ENCODE measurements at regions not wholly inside any gene's neighbourhood (a gene's known extent, or its start where the extent isn't known, plus 50 kb on each side); places are given as distances from the start of the nearest gene placed in this dataset.

DNA sequence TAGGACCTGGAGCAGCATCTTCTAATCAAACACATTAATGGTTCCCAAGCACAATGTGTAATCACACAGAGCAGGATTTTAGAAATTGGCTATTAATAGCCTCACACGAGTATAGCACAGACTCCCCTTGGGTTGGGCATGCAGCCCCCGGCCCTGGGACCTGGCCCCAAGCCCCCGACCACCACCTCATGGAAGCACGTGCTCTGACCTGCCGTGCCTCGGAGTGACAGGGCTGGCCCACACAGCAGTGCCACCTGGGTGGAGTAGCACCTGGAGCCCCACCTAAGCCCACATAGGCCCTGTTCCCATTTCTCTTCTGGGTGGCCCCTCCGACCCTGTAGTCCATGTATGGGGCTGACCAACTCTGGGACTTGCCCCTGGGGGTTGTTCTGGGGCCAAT, 171.8 kb downstream of the TTLL2 start:
- DNase-seq: no peak

DNA sequence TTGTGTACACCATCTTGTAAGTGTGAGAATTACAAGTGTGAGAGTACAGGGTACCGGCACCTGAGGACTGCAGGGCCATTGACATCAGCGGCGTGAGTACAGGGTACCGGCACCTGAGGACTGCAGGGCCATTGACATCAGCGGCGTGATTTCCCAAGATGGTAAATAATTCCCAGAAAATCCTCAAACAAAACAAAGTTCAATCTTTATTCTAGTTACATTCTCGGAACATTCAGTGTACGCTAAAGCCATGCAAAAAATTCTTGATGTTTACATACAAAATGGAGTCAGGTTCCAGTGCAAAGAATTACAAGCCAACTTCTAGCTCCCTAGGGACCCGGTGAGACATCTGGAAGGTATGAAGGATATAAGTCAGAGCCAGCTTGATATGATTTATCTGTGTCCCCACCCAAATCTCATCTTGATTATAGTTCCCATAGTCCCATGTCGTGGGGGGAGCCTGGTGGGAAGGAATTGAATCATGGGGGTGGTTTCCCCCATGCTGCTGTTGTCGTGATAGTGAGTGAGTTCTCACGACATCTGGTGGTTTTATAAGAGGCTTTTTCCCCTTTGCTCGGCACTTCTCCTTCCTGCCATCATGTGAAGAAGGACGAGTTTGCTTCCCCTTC, 172.7 kb downstream of the TTLL2 start:
- no peak for DNase-seq

DNA sequence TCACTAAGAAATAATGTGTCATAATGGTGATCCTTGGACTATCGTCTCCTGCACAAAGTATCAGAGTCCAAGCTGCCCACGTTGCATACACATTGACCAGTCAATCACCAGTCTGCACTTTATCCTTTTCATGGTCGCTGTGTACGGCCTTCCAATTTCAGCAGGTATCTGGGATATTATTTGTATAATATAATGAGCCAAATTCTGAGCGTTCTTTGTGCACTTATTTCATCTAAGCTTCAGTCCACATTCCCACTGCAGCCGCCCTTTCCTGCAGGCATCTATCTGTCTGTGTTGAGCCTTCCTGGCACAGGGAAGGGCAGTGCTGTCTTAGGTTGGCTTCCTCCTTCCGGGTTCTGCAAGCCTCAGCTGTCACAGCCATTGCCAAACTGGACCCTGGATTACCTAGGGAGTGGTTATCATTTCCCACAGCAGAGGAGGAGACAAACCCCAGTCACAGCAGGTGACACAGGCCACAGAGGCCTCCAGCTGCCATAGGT, 174.3 kb downstream of the TTLL2 start:
- no peak for DNase-seq

DNA sequence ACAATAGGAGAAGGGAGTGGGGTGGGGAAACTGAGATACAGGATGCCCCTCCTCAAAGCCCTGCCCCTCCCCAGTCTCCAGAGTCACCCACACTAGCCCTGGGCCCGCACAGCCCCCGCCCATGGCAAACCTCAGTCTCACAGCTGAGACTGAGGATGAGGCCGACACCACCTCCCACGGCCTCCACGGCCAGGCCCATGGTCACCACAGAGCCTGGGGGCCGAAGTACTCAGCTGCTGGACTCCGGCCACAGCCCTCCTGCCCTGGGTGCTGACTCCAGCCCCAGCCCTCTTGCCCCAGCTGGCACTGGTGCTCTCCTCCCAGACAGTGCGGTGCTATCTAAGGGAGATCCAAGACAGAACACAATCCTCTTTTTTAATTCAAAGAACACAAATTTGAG, 176.1 kb downstream of the TTLL2 start:
- no peak for DNase-seq

DNA sequence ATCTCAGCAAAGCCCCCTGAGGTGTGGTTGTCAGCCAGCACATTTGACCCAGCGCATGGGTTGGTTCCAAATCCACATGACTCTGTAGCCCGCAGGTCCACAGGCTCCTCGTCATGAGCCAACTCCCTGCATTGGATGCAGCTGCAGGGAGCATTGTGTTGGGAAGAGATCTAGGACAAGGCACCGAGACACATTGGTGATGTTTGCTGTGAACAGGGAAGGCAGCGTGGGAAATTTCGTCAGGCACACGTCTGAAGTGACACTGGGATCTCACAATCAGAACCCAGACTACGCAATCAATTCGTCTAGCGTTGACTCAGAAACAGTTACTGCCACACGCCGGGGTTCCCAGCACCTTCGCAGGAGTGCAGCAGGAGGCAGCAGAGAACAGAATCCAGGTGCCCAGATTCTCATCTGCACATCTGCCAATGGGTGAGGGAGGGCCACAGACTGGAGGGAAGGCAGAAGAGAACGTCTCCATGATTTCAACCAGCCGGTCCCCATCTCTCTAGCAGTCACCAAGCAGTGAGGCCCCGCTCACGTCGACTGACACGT, 177.0 kb downstream of the TTLL2 start:
- no peak for DNase-seq

DNA sequence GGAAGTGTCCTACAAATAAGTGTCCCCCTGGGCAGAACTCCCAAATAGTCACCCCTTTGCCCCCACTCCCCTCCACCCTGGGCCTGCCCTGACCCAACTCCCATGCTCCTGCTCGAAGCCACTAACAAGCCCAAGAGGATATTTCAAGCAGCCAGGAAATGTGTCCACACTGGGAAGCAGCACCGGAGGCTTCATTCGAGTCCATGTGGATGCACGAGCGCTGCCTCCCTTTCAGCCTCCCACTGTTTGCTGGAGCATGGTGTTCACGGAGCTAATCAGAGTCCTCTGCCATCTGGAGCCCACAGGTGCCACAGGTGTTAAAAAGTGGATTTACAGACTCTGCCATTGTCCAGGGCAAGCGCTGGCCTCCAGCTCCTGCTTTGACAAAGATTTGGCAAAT, 177.6 kb downstream of the TTLL2 start:
- DNase-seq: no peak

DNA sequence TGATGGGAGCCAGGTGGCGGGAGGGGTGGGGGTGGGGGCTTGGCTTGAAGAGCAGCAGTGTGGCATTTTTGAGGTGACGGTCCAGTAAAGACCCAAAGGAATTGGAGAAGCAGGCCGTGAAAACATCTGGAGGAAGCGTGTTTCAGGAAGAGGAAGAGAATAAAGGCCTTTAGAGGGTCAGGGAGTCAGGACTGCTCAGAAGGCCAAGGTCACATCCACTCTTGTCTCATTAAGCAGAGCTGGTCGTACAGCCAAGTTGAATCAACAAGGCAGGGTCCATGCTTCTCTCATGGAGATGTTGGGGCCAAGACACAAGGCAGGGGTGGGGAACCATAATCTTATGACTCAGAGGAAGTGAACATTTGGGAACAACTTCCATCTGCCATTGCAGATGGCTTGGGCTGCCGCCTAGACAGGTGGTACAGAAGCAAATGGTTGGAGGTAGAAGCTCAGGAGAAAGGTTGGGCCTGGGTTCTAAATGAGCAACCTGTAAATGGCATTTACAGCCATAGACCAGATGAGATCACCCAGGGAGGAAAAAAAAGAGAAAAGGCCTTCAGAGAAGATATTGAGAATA, 179.6 kb downstream of the TTLL2 start:
- DNase-seq: no peak

DNA sequence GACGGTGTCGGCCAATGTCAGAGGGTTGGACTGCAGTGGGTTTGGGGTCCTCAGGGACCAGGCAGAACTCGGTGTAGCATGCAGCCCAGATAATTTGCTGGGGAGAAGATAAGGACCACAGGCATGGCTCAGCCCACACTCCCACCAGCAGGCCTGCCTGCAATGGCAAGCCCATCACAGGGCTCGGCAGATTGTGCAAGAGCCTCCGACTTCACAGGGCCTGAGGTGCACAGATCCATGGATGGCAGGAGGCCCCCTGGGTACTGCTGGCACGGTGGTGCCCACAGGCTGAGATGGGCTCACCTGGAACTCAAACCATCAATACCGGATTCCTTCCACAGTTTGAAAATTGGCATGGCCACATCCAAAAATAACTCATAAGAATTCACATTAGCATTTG, 180.3 kb downstream of the TTLL2 start:
- DNase-seq: no peak

DNA sequence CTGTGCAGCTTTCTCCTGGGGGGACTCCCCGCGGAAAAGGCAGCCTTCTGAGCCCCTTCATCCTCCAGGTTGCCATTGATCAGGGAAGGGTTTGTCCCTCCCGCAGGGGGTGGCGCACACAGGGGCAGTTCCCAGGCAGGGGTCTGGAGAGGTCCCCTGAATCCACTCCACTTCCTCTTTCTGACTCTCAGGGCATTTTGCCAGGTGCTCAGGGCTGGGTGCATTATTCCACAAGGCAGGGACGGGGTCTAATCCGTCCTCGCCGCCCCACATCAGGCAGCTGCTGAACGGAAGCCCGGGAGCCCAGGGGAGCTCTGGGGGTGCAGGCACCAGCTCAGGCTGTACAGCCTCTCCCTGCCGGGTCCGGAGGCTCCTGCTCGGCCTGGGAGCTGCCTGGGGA, 180.9 kb downstream of the TTLL2 start:
- no peak for DNase-seq

DNA sequence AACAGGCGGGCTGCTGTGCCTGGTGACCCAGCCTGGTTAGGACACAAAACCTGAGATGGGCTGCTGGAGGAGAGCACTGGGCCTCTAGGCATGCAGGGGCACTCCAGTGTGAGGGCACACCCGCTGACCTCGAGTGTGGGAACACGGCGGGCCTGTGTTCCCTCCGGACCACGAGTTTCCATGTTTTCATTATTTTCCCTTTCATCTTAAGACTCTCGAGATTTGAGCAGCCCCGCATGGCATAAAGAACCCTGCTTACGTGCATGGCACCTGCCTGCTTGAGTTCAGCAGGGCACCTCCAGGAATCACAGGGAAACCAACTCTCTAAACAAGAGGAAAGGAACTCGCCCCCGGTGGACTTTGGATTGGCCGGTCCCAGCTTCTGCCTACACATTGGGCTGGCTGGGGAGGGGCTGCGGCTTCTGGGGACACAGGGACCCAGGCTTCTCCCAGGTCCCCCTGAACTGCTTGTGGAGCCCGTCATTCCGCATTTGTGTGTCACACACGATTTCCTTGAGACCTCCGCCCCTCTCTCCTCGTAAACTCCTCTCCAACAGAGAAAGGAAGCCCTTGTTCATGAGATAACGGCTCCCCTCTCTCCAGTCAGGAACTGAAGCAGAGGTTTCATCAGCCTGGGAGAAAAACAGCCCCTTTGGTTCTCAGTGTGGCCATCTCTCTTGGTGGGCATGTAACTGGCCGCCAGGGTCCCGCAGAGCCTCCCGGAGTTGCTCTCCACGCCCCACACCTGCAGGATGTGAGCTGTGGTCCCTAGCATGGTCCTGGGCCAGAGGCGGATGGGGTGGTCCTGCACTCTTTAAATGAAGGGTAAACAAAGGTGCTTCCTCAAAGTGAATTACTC, 181.8 kb downstream of the TTLL2 start:
- no peak for DNase-seq

DNA sequence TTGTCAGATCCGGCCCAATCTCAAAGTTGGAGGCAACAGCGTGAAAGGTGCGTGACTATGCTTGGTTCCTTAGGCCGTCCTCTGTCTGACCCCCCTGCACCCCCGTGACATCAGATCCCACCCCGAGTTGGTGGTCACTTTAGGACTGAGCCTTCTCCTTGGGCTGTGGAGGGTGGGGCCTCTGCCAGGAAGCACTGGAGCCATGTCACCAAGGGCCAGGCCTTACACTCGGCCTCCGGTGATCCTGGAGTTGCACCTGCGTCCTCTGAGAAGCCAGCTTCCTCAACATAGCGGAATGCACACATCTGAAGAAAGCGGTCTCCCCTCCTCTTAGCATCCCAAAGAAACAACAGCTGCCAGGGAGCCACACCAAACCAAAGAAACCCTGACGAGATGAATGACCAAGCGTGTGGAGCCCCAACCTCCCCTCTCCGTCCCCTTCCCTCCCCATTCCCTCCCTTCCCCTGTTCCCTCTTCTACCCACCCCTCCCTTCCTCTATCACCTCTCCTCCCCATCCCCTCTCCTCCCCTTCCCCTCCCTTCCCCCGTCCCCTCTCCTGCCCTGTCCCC, 182.6 kb downstream of the TTLL2 start:
- no peak for DNase-seq

DNA sequence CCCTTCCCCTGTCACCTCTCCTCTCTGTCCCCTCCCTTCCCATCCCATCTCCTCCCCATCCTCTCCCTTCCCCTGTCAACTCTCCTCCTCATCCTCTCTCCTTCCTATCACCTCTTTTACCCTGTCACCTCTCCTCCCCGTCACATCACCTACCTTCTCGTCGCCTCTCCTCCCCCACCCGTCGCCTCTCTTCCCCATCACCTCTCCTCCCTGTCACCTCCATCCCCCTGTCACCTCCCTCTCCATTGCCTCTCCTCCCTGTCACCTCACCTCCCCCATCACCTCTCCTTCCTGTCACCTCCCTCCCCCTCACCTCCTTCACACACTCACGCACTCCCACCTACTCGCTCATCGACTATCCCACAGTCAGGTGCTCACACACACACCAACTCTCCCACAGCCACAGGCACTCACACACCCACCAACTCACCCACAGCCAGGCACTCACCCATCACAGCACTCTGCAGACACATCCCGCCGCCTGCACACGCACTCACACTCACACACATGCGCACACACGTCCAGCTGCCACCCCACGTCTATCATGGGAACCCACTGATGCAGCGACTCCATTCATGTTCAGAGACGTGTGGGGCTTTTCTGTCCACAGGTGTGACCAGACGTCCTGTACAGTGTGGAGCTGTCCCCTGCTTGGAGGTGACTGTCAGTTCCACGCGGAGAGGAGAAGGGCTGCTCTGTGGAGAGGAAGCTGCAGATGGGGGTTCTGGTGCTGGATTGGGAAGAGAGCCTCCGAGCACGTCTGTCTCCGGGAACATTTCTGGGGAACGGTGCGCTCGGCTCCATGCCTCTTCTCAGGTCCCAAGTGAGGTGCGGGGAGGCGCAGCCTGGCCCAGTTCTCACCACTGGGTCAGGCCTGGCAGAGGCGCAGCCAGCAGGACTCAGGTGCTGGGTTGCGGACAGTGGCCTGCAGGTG, 184.3 kb downstream of the TTLL2 start:
- no peak for DNase-seq

DNA sequence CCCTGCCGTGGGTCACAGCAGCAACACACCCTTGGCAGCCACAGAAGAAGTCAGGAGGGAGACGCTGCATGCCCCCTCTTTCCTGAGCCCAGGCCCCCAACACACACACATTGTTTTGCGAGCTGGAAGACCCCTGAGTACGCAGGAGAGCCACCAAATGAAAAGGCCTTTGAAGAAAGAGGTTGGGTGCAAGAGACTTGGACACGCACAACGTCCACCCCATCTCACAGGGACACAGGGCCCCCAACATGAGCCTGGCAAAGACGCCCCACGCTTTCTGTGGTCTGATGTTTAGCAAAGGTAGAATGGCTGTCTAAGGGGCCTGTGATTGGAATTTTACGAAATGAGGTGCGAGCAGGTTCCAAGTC, 185.0 kb downstream of the TTLL2 start:
- no peak for DNase-seq

DNA sequence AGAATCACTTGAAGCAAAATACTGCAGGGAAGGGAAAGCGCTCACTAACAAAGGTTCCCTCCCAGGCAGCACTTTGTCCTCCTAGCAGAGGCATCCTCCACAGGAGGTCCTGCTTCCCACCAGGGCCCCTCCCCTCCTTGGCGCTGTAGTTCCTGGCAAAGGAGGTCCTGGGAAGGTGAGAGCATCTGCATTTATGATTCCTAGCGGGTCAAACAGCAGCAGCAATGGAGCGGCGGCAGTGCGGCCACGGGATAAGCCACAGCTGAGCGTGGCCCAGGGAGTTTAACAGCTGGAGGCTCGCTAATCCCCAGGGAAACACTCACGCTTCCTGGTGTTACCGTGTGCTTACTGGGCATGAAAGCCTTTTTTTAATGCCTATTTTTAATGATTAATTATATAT, 185.8 kb downstream of the TTLL2 start:
- DNase-seq: no peak

DNA sequence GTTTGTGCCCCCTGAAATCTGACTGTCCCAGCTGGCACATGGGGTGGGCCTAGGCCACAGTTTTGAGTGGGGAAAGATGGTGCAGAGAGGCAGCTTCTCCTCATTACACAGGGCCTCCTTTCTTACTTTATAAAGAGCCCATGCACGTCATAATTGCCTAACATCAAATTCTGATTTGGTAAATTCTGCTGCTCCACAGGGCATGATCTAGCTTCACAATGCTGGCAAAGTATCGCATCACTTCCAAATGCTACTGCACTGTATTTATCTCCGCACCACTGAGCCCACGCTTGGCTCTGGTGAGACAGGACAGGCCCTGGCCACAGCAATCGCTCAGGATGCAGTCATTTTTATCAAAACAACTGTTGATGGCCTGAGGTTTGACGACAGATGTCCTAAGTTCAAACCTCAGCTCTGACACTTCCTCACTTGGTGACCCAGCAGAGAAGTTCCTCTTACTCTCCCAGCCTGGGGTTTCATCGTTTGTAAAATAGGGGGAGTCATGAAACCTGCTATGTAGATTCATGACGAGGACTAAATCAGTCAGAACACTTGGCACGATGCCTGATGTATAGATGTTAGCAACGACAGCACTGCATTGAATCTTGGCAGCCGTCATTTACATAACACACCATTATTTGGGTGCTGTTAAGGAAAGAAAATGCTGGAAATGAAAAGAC, 187.9 kb downstream of the TTLL2 start:
- DNase-seq: no peak

DNA sequence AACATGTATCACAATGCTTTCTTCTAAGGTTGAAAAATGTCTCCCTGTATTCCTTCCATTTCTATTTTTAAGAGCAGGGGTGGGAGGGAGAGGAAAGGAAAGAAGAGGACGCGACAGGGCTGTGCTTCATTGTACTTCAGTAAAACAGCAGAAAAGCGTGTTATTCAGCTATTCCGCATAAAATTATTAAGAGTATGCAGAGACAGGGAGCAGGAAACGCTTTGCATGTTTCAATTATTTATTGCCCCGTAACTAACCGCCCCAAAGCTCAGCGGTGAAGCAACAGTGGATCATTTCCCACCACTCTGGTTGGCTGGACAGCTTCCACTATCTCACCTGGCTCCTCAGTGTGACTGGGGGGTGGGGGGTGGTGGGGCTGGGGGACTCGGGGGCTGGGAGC, 188.9 kb downstream of the TTLL2 start:
- DNase-seq: no peak

DNA sequence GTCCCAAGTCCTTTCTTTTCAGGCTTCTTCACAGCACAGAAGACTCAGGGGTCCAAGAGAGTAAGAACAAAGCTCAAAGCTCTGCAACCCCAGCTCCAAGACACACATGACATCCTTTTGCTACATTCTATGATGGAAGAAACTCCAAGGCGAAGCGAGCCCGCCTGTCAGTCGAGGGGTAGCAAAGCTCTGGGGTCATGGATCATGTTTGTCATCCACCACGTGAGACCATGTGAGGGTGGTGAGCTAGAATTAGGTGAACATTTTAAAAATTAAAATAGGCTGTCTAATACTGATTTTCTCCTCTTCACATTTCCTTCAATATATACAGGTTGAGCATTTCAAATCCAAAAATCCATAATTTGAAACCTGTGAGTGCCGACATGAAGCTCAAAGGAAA, 189.6 kb downstream of the TTLL2 start:
- DNase-seq: no peak

DNA sequence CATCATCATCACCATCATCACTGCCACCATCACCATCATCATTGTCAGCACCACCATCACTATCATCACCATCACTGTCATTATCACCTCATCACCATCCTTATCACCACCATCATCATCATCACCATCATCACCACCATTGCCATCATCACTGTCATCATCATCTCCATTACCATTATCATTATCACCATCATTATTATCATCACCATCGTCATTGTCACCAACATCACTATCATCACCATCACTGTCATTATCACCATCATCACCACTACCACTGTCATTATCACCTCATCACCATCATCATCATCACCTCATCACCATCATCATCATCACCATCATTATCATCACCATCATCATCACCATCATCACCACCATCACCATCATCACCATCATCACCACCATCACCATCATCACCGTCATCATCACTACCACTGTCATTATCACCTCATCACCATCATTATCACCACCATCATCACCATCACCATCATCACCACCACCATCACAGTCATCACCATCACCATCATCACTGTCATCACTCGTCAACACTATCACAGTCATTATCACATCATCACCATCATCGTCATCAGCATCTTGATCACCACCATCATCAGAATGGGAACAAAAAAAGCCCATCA, 191.1 kb downstream of the TTLL2 start:
- DNase-seq: no peak

DNA sequence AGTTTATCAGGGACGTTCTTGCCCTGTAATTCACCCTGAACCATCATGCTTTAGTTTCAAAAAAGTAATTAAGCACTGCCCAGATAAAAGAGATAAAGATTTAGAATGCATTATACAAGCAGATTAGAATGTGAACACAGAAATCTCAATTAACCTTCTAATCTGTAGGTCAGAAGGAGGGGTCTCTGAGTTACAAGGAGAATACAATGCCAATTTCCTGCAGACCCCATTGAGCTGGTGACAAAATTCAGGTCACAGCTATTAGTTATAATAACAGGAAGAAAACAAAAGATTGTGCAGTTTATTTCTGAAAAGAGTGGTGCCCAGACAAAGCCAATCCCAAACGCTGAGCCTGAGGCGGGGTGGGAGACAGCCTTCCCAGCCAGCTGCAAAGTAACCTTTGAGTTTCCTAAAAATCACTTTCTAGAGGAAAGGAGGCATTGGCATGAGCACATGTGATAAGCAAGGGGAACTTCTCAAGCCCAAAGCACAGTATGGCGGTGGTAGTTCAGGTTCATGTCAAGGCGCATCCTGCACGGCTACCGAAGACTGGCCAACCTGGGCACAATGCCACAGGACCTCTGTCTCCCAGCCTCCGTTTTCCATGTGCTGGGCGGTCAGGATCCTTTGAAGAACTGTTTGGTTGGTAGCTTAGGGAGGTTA, 192.5 kb downstream of the TTLL2 start:
- DNase-seq: no peak

DNA sequence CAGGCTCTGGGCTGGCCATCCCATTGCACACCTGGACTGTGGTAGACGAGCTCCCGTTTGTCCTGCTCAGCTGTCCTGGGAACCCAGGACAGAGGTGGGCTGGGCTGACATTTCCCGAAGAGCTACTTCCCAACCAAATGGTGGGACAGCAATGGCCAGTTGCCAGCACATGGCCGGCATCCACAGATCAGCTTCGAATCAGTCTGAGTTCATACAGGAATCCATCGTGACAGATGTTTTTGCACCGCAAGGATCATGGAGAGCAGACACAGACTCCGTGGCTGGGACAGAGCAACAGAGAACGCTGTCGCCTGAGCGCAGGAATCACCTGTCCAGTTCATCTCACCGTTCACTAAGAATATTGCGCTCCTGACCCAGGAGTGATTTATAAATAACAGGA, 198.5 kb downstream of the TTLL2 start:
- DNase-seq: no peak
